ENCODE measurements at regions not wholly inside any gene's neighbourhood (a gene's known extent, or its start where the extent isn't known, plus 50 kb on each side); places are given as distances from the start of the nearest gene placed in this dataset.

DNA sequence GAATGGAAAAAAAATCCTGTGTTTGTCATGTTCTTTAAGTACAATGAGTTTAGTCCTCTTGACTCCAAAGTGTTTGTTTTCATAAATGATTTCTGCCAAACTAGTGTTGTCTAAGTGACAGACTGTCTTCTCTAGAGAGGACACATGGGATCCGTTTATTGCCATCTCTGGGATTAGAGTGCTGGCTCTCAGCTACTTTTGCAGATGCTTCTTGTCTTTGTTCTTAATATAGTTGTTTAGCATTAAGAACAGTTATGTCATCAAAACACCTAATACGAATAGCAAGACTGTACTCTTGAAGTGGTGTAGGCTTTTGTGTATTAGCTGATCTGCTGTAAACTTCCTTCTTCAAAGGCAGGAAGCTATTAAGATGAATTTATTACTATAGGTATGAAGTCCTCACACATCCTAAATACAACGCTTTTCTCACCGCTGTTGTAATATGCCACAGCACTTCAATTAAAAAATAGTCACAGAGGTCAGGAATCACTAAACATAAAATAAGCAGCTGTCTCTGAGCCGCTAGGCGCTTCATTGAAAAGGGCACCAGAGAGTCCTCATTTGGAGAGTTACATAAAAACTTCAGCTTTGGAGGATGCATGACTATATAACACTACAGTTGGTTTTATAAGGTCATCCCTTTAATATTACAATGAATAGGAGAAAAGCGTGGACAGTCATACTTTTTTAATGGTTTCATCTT, 128.3 kb upstream of the ZNF385D start:
- TF ChIP-seq CTCF (IDR thresholded peaks at IDR 0.05) (no peak), POLR2A (IDR thresholded peaks at IDR 0.05) (no peak), EP300 (IDR thresholded peaks at IDR 0.05) (no peak), POLR2AphosphoS5 (IDR thresholded peaks at IDR 0.05) (no peak)

All from stomach (tissue), 4 donors.